Jurkat, Clone E6-1 (cell line): ENCODE measurements at regions not wholly inside any gene's neighbourhood (a gene's known extent, or its start where the extent isn't known, plus 50 kb on each side); places are given as distances from the start of the nearest gene placed in this dataset.

Experiments used
- DNase-seq: peaks from one replicate; pipeline ENCODE4 v3.0.0-alpha.2; 2011; ENCODE audit warnings: low read depth, low spot score
- H3K4me3 ChIP-seq: 2 replicates; pipeline ENCODE4 v1.5.1; 2011; ENCODE audit warnings: mild to moderate bottlenecking, low read length, control low read depth, moderate library complexity

DNA sequence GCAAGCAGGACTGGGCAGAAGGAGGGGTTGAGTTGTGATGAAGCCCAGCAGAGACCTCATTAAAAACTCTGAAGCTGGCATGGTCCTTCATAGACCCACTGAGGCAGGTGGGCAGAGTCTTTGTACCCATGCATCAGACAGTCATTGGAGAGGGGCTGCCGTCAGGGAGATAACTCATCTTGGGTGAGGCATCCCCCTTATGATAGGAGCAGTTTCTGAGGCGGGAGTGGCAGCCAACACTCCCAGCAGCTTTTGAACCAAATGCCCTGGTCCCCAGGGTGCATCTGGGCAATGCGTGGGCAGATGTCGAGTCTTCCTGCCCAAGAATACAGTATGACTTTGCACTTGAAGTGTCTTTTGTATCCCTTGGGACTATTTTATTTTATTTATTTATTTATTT is 68.1 kb downstream of the HTR5A start:
- DNase-seq, result no peak
- no peak overlapping the region for H3K4me3 ChIP-seq

DNA sequence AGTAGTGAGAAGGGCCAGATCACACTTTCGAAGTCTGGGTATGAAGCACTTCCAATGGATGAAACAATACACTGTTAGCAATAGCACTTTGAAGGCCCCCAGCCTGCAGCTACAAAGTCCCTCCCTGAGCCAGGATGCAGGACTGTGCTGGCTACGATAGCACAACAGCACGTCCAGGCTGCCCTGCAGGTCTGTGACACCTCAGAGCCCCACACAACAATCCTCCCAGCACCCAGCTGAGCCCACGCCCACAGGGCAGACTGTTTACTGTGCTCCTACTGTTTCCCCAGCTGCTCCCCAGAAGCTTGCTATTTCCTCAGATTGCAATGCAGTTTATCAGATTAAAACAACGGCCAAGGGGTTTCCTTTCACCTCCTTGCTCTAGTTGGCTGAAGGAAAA is 71.4 kb downstream of the HTR5A start:
- no peak for DNase-seq
- H3K4me3 ChIP-seq, result no peak overlapping the region

DNA sequence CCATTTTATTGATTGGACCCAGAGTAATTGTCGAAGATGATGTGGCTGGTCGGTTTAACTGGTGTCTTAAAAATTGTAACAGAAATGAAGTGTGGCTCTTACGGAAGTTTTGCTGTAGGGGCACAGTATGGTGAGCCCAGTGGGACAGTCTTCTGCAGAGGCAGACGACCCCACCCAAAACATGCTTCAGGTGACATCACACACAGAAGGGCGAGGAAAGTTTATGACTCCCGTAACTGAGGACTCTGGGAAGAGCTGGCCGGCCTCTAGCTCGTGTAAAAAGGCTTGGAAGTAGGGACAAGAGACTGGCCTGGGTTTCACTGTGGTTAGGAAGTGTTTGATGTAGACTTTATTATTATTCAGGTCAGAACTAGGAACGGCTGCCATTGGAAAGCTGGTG is 73.3 kb downstream of the HTR5A start:
- no peak for DNase-seq
- H3K4me3 ChIP-seq, result no peak overlapping the region

DNA sequence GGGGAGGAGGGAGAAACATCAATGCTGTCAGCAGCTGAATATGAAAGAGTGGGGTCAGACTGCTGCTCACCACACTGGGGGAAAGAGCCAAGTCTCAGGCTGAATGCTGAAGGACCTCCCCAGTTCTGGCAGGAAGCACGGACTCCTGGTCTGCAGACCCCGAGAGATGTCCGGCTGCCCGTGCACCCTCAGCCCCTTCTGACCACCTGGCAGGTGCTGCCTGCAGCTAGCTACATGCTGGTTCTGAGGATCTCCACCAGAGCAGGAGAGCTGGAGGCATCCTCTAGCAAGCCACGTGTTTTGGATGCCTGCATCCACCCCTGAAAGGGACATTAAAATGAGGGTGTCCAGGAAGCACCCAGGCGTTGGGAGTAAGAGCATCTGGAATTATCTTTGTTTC is 74.2 kb downstream of the HTR5A start:
- no peak for DNase-seq
- H3K4me3 ChIP-seq, result no peak overlapping the region

DNA sequence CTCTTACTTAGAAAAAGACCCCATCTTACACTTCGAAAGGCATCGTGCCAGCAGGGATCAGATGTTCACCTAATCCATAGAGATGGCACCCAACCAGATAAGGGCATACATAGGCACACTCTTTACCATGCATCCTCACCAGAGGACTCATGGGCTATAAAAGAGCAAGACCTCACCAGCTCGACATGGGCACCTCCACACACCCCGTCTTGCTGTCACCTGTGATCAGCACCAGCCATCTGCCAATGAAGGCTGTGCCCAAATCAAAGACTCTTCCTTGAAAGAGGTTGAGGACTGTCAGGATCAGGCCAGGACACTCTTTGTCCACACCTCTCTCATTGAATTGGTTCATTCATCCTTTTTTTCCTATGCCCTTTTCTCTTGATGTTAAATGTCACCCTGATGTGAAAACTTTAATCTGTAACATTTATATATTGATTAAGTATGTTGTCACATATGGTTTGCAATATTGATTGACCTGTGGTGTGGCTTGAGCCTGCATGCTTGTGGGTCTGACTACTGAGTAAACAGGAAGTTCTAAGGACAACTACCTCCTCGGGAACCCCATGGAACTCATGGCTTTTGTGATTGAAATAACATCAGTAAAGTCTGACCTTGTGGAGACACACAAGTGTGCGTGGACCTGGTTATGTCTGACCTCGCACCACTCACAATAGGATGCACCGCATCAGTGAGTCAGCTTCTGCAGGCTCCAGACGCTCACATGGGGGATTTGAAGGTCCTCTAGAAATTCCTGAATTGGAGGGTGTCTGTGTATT is 75.5 kb downstream of the HTR5A start:
- H3K4me3 ChIP-seq, result no peak overlapping the region
- DNase-seq, result no peak

DNA sequence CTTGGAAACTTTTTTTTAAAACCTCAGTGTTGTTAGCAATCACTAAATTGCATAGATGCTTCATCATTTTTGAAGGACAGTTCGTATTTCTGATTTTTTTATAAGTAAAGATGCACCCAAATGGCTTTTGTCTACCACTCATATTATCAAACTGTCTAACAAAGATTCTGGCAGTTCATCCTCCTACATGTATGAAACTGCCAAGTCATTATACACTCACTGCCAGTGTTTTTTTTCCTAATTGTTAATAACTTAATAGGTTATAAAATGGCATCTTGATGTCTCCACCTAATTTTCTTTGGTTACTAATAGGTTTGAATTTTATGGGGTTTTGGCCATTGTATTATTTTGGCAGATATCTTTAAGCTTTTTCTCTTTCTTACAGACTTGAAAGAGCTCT is 77.0 kb downstream of the HTR5A start:
- no peak overlapping the region for H3K4me3 ChIP-seq
- DNase-seq, result no peak

DNA sequence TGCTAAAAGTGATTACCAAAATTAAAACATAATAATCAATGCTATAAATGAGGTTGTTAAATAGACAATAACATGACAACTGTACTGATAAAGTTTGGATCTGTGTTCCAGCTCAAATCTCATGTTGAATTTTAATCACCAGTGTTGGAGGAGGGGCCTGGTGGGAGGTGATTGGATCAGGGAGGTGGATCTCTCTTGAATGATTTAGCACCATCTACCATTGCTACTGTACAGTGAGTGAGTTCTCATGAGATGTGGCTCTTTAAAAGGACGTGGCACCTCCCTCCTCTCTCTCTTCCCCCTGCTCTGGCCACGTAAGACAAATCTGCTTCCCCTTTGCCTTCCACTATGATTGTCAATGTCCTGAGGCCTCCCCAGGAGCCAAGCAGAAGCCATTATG is 77.5 kb downstream of the HTR5A start:
- no peak overlapping the region for H3K4me3 ChIP-seq
- DNase-seq, result no peak

DNA sequence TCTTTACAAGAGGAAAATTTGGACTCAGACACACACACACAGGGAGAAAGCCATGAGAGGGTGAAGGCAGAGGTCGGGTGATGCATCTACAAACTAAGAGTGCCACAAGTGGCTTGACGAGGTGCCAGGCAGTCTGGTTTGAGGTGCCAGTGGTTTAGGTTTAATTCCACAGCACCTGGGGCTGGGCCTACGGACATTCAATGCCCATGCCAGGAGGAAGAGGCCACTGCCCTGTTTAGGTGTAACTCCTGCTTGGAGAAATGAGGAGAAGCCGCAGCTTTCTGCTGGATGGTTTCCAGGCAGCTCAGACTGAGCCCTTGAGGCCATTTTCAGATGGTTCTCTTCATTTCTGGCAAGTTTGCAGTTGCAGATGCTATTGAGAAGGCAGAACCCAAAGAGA is 83.6 kb downstream of the HTR5A start:
- DNase-seq, result no peak

DNA sequence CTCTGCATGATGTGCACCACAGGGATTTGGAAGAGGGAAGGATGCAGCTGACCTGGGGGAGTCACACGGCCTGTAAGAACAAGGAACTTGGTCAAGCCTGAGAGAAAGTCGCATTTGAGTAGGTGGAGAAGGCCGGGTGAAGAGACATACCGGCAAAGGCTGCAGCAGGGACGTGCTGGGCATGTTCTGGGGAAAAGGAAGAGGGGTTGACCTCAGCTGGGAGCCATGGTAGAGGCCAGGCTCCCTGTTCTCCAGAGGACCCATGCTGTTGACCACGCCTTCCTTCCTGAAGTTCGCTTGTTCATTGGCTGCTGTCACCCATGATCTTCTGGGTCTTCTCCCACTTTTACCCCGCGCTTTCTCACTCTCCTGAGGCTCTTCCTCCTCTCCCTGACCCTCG is 84.5 kb downstream of the HTR5A start:
- DNase-seq, result no peak
- H3K4me3 ChIP-seq, result no peak overlapping the region

More for the DNA sequence above, 83.6 kb downstream of the HTR5A start:
- no peak overlapping the region for H3K4me3 ChIP-seq

DNA sequence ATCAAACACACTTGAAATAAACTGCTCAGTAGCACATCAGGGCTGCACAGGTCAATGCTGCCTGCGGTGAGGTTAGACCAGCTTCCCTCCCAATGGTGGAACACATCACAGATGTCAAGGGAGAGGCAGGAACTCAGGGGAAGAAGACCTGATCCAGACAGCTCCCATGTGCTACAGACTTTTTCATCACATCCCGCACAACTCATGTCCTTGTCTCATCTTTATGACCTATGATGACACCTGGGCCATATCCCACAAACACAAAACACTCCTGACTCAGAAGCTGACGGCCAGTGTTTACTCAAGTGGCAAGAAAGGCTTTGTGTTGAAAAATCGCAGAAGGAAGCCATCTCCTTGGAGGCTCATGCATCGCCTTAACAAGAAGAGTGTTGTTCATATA is 91.6 kb downstream of the HTR5A start:
- H3K4me3 ChIP-seq, result no peak overlapping the region
- no peak for DNase-seq

DNA sequence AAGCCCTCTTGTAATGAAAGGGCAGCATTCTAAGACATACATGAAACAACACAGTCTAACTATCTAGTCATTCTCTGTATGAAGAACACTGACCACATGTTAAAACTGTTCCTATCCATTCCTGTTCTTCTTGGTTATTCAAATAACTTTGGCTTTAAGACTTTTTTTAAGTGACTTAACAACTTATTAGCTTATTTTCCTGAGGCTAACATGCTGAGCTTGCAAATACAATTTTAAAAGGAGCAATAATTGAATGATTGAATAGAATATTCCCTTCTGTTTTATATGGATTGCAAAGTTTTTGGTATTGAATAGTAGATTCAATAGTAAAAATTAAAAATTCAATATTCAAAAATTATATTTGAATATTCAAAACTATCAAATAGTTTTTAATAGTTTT is 92.3 kb downstream of the HTR5A start:
- DNase-seq, result no peak

DNA sequence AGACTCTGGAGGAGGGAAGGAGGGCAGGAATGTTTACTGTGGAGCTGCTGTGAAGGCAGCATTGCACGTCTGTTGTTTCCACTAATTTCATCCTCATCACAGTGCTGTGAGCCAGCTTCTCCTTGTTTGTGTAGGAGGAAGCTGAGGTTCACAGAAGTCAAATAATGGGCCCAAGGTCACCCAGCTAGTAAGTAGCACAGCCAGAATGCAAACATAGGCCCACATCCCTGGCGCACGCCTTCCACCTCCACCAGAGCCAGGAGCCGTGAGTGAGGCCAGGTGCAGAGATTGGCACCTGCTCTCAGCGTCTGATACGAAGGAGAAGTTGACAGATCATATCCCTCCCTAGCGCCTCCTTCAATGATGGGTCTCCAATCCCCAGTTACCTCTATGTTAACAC is 93.6 kb downstream of the HTR5A start:
- H3K4me3 ChIP-seq, result no peak overlapping the region
- DNase-seq, result no peak

More for the DNA sequence above, 92.3 kb downstream of the HTR5A start:
- H3K4me3 ChIP-seq, result no peak overlapping the region

DNA sequence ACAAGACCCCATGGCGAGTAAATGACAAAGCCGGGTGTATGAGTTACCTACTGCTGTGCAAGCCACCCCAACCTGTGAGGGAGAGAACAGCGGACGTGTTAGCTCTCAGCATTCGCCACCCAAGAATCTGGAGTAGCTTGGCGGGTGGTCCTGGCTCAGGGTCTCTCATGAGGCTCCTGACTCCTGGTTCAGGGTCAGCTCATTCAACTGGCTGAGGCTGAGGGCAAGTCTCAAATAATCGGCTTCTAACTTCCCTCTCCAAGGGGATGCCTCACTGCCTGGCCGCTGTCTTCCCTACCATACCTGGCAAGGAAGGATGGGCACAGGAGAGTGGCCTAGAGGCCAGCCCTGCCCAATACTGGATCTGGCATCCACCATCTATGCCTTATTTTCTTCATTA is 94.2 kb downstream of the HTR5A start:
- no peak for DNase-seq

DNA sequence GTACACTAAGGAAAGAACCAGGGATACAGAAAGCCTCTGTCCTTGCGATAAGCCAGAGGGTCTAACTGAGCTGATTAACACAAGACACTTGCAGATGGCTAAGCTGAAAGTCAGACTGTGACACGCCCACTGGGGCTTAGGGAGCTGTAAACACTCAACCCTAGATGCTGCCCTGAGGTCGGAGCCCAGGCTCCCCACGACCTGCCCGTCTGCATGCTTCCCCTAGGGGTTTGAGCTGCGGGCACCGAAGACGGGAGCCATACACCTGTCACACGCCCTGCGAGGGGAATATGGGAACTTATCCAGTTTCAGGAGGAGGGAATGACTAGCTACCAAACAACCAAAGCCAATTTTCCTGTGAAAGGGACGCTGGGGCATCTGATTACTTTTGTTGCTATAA is 96.0 kb downstream of the HTR5A start:
- DNase-seq, result no peak
- H3K4me3 ChIP-seq, result no peak overlapping the region

More for the DNA sequence above, 94.2 kb downstream of the HTR5A start:
- H3K4me3 ChIP-seq, result no peak overlapping the region

DNA sequence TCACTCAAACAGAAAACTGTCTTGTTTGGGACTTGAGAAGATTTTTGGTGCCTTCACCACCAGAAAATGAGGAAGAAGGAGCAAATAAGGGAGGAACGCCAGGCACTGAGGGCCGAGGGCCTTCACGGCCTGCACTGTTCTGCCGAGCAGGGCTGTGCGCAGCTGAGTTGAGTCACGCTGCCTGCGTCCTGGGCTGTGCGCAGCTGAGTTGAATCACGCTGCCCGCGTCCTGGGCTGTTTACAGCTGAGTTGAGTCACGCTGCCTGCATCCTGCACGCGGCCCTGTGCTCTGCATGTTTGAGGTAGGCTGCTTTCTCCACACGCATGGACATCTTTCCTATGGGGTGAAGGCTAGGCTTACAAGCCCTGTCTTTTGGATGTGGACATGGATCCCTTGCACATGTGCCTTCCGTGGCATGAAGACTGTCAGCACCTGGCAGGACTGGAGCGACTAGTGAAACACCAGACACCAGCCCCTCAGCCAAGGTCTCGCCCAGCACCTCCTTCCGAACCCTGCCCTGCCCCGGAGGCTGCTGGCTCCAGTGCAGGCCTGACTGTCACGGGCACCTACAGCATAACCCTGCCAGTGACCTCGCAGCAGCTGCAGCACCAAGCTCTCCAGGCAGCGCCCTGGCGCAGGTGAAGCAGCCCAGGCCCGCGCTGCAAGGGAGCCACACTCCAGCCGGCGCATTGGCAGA is 96.7 kb downstream of the HTR5A start:
- no peak overlapping the region for H3K4me3 ChIP-seq
- DNase-seq, result no peak

DNA sequence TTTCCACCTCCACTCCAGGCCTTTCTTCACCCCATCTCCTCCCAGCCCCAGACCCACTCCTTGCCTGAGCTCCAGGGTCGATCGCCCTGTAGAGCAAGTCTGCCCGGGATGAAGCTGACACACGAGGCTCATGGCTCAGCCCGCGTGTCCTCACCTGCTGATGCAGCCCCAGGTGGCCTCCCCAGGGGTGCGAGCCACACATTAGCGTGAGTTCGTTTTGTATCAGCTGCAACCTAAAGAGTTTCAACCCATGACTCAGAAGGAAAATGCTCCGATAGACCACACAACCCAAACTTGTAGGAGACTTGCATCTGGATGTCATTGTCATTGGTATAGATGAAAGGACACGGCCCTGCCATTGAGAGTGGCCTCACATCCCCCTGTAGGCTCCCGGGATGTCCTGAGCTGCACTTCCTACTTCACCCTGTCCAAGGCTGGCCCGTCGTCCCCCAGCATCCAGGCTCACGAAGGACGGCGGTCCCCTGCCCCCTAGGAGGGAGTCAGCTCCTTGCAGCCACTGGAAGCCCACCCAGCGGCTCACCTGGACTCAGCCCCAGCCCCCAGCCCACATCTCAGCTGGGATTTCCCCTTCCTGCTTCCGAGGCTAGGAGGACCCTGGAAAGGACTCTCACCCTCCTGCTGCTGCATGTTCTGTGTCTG is 97.7 kb downstream of the HTR5A start:
- no peak overlapping the region for H3K4me3 ChIP-seq

DNA sequence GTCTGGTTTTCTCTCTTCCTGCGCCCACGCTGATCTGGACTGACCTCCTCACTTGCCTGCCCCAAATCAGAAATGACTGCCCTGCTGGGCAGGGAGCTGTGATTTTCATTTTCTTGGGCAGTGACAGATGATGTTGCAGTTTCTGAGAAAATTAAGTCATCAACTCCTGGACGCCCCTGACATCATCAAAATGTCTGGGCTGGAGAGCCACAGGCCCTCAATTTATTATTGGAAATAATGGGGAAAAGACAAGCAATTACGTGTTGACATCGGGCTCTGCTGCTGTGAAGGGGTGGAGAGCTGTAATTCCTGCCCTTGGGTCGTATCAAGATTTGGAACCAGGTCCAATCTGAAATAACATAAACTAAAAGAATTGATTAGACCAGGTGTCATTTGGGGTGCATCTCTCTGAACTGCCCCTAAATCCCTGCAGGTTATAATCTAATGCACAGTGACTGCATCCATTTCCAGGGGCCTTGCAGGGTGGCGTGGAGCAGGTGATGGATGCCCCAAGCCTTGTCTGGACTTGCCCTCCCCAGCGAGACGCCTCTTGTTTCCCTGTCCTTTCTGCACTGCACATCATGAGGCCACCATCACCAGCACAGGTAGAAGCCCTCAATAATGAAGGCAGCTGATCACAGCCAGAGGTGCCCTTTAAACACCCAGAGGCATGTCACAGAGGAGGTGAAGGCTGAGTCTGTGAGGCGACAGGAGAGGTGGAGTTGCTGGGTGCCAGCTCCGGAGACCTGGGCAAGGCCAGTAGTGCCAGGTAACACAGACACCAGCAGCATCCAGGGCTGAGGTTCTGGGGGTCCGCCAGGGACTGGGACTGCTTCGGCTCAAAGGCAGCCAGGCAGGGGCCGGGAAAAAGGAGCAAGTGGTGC is 98.7 kb downstream of the HTR5A start:
- no peak overlapping the region for H3K4me3 ChIP-seq
- no peak for DNase-seq

More for the DNA sequence above, 97.7 kb downstream of the HTR5A start:
- no peak for DNase-seq

DNA sequence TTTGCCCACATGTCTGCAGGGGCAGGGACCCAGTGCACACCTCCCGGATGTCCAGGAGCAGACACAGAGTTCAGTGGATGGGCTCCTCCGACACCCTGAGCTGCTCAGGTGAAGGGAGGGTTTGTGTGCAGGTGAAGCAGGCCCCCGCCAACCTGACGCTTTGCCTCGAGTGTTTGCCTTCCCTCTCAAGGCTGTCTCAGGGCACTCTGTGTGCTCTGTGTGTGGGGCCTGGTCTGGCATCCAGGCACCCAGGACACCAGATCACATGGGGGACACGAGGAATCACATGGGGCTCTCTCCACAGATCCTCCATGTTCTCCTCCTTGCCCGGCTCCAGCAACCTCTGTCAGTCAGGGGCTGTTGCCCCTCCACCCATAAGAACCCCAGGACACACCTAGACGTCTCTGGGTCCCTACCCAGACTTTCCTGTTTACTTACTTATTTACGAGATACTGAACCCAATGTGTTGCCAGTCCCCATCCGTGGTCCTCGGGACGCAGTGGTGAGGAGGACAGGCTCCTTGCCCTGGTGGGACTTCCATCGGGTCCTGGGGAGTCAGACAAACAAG is 99.5 kb downstream of the HTR5A start:
- no peak for DNase-seq
- no peak overlapping the region for H3K4me3 ChIP-seq

DNA sequence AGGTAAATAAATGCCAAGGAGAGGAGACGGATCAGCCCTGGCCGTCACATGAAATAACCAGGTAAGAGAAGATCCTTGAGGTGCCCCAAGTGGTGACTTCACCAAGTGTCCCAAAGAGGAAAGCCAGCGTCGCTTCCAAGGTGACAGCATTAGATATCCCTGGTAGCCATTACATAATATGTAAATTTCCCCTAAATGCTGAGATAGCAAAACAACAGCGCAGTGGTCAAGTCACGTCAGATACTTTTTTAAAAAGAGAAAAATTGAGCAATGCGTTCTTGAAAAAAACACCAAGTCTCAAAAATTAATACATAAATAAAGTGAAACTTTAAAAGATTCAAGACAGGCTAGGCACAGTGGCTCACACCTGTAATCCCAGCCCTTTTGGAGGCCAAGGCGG is 100.2 kb downstream of the HTR5A start:
- DNase-seq, result no peak
- H3K4me3 ChIP-seq, result no peak overlapping the region
